GM12872 (cell line): ENCODE measurements at regions not wholly inside any gene's neighbourhood (a gene's known extent, or its start where the extent isn't known, plus 50 kb on each side); places are given as distances from the start of the nearest gene placed in this dataset.

ENCODE experiments used
- TF ChIP-seq, protein P1 (sequence below): IDR thresholded peaks from 3 replicates; pipeline ENCODE4 v1.5.1; 2011; ENCODE audit warnings: low read depth, mild to moderate bottlenecking, low read length, moderate library complexity; ENCODE audit not compliant: insufficient read depth

GRCh38 chr14:97457575-97458085, 660.4 kb downstream of the VRK1 start:
- TF ChIP-seq, protein P1, sequence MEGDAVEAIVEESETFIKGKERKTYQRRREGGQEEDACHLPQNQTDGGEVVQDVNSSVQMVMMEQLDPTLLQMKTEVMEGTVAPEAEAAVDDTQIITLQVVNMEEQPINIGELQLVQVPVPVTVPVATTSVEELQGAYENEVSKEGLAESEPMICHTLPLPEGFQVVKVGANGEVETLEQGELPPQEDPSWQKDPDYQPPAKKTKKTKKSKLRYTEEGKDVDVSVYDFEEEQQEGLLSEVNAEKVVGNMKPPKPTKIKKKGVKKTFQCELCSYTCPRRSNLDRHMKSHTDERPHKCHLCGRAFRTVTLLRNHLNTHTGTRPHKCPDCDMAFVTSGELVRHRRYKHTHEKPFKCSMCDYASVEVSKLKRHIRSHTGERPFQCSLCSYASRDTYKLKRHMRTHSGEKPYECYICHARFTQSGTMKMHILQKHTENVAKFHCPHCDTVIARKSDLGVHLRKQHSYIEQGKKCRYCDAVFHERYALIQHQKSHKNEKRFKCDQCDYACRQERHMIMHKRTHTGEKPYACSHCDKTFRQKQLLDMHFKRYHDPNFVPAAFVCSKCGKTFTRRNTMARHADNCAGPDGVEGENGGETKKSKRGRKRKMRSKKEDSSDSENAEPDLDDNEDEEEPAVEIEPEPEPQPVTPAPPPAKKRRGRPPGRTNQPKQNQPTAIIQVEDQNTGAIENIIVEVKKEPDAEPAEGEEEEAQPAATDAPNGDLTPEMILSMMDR, result no peak

GRCh38 chr14:97458255-97458654, 661.1 kb downstream of the VRK1 start:
- TF ChIP-seq, protein P1, result no peak

DNA sequence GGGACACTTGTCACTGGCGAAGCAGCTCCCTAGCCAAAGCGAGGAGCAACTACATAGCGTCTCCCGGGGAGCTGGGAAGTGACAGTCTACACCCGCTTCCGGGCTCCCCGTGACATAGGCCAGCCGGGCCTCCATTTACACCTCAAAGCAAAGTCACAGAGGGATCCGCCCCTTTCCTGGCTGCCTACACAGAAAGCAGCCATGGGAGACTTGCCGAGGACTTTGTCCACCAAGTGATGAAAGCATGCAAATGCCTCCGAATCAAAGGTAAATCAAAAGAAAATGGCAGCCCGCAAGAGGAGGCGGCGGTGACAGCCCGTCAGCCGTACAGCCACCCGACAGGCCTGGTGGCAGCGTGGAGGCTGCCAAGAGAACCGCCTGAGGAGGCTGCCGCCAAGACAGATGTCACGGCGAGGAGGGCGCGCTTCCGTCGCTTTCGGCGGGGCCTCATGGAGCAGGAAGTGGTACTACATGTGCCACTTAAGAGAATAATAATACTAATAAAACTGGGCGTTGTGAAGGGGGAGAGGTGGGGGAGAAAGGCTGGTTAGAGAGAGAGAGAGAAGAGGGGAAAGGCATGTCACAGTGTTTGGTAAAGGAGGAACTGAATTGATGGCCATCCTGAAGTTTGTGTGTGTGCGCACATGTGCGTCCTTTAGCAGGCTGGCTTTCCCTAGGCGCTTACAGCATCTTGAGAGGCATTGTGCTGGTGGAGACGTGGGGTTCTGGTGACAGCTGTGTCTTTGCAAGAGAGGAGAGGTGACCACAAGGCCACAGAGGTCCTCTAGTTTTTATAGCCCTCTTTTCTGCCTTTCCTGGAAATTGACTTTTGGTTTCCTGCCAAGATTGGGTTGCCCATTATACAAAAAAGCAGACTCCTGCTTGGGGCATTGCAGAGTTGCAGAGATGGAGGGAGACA, 661.7 kb downstream of the VRK1 start:
- TF ChIP-seq, protein P1, result no peak

DNA sequence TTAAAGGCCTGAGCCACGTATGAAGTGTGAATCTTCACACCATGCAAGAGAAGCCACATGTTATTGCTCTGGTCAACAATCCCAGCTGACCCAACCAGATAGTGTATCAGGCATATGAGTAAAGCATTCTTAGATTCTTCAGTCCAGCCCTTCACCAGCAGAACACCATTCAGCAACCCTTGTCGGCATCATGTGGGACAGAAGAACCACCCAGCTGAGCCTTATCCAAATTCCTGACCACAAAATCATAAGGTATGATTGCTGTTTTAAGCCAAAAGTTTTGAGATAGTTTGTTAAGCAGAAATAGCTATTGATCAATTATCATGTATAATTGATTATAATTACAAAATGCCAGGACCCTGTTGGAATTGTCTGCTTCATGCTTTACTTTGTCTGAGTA, 664.9 kb downstream of the VRK1 start:
- TF ChIP-seq, protein P1, result no peak

DNA sequence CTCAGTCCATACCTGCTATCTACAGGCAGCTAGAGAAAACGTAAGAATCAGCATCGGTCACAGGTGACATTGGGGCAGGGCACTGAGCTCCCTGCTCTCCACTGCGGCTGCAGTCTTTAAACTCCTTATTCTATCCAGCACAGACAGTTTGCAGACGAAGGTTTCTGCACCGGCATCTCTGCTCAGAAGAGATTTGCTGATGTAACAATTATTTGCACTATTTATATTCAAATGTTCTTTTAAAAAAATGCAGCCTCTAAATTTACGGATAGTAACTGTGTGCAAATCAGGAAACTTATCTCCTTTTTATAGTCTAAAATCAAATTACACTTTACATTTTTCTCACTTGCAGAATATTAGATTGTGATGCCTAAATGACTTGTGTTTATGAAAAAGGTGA, 671.0 kb downstream of the VRK1 start:
- TF ChIP-seq, protein P1, result no peak

DNA sequence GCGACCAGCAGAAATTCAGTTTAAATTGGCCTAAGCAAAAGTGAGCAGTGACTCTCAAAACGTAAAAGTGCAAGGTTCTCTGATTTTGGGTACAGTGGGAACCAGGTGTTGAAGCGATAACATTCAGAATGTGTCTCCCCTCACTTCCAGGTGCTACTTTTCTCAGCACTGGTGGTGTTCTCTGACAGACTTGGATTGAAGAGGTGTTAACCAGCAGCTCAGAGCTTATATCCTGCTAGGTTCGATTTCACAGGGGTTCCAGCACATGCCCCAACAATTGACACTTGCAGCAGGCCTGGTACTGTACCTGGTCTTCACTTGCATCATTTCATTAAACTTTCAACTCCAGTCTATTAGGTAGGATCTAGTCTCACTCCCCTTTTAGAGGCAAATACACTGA, 680.2 kb downstream of the VRK1 start:
- TF ChIP-seq, protein P1, result no peak

DNA sequence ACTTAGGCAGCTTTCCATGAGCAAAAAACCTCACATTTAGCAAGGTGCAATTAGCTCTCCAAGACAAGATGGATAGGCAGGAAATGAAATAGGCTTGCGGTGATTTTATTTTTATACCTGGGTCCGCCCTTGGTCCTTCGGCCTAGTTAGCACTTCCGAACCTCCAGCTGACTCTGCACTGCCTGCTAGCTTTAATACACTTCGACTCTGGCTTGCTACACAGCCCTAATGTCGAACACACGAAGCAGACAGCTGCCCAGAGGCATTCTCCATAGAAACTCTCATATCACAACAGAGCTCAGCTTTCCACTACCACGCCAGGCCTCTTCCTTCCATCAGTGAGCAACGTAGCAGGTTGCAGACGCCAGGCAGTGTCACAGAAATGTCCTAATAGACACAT, 688.0 kb downstream of the VRK1 start:
- TF ChIP-seq, protein P1, result no peak
